GM12878 (cell line): ENCODE measurements at regions not wholly inside any gene's neighbourhood (a gene's known extent, or its start where the extent isn't known, plus 50 kb on each side); places are given as distances from the start of the nearest gene placed in this dataset.

ENCODE experiments used
- ATAC-seq: fragments of 200-7000 bp; cut with Tn5 transposase; 3 replicates; pipeline ENCODE4 v1.9.1; 2020; ENCODE audit warnings: mild to moderate bottlenecking, moderate library complexity
- BruUV-seq: library from RNA; stranded (reverse); fragments of 400-500 nt; replicated peaks from 2 replicates; lab custom pipeline; 2021; lab: Mats Ljungman, UMichigan
- CTCF ChIA-PET: fragments of 300-600 bp; sonication (Branson Sonifier 250); formaldehyde crosslinking; extraction: SDS; loops from one replicate; lab custom pipeline; 2021; ENCODE audit warnings: inconsistent platforms; lab: Yijun Ruan, JAX
- POLR2A ChIA-PET: fragments of 350-600 bp; formaldehyde crosslinking; extraction: SDS; loops from one replicate; lab custom pipeline; 2021; ENCODE audit warnings: inconsistent platforms; lab: Charles Lee
- RAD21 ChIA-PET: fragments of 300-600 bp; sonication (Branson Sonifier 250); formaldehyde crosslinking; loops from one replicate; lab custom pipeline; 2023; ENCODE audit warnings: antibody characterized with exemption; ENCODE audit not compliant: unreplicated experiment; lab: Charles Lee
- SMC1A ChIA-PET: fragments of 300-600 bp; sonication (Branson Sonifier 250); formaldehyde crosslinking; loops from one replicate; lab custom pipeline; 2023; ENCODE audit not compliant: unreplicated experiment, uncharacterized antibody; lab: Charles Lee
- DNase-seq: peaks from one replicate; pipeline ENCODE4 v3.0.0-alpha.2; 2011; ENCODE audit warnings: low read depth, low spot score
- FAIRE-seq: peaks from 3 replicates; lab custom pipeline; 2011; peaks lifted over from hg19 to GRCh38; lab: Jason Lieb, UNC
- H2AFZ ChIP-seq: 2 replicates; pipeline ENCODE4 v1.6.0; 2011; ENCODE audit warnings: low read depth, low read length, control low read depth; ENCODE audit not compliant: control insufficient read depth
- H3K27ac ChIP-seq: 2 replicates; pipeline ENCODE4 v1.5.1; 2011; ENCODE audit warnings: control low read depth; ENCODE audit not compliant: control insufficient read depth, insufficient read depth
- H3K27me3 ChIP-seq, 2 experiments: replicated peaks in 1 of 2; 2 replicates each; pipeline versions ENCODE4 v1.6.0 to v1.6.1; 2011; ENCODE audit warnings: low read length in 1 of 2; ENCODE audit not compliant: control insufficient read depth in 2 of 2, insufficient read depth in 2 of 2
- H3K36me3 ChIP-seq, 2 experiments: 2 replicates each; pipeline ENCODE4 v1.5.1; 2011; ENCODE audit warnings: low read length in 1 of 2; ENCODE audit not compliant: control insufficient read depth in 2 of 2, insufficient read depth in 2 of 2
- H3K4me1 ChIP-seq: 2 replicates; pipeline ENCODE4 v1.6.1; 2011; ENCODE audit warnings: mild to moderate bottlenecking, low read length, moderate library complexity, mixed read lengths; ENCODE audit not compliant: control insufficient read depth, insufficient read depth
- H3K4me2 ChIP-seq: 2 replicates; pipeline ENCODE4 v1.6.0; 2011; ENCODE audit warnings: control low read depth; ENCODE audit not compliant: control insufficient read depth, insufficient read depth
- H3K4me3 ChIP-seq: fragments of 200-600 bp; sonication (generic); 2 replicates; pipeline ENCODE4 v1.5.1; 2016
- H3K79me2 ChIP-seq: 2 replicates; pipeline ENCODE4 v1.6.0; 2011; ENCODE audit warnings: low read length; ENCODE audit not compliant: control insufficient read depth, insufficient read depth
- H3K9ac ChIP-seq: 2 replicates; pipeline ENCODE4 v1.8.0; 2011; ENCODE audit warnings: low read length, control low read depth, mixed read lengths; ENCODE audit not compliant: control insufficient read depth, insufficient read depth
- H3K9me3 ChIP-seq: replicated peaks from 3 replicates; pipeline ENCODE4 v1.5.1; 2011; ENCODE audit warnings: mild to moderate bottlenecking, low read length; ENCODE audit not compliant: control insufficient read depth, insufficient read depth
- H4K20me1 ChIP-seq: 2 replicates; pipeline ENCODE4 v1.6.0; 2011; ENCODE audit not compliant: control insufficient read depth, insufficient read depth
- BRCA1 ChIP-seq: IDR thresholded peaks from 2 replicates; pipeline ENCODE4 v1.6.1; 2011; ENCODE audit warnings: low read depth, low read length, improper control_type of control experiment
- CHD4 ChIP-seq: fragments of 200-600 bp; sonication (generic); IDR thresholded peaks from 2 replicates; pipeline ENCODE4 v1.6.1; 2016; ENCODE audit warnings: mild to moderate bottlenecking
- CREB1 ChIP-seq: IDR thresholded peaks from 2 replicates; pipeline ENCODE4 v1.6.1; 2012; ENCODE audit warnings: low read depth, mild to moderate bottlenecking, inconsistent platforms
- NFIC ChIP-seq: IDR thresholded peaks from 2 replicates; pipeline ENCODE4 v1.6.1; 2012; ENCODE audit warnings: low read depth, mild to moderate bottlenecking, inconsistent platforms, low read length, moderate library complexity
- SIX5 ChIP-seq: IDR thresholded peaks from 2 replicates; pipeline ENCODE4 v1.6.1; 2011; ENCODE audit warnings: mild to moderate bottlenecking, low read depth, low read length, moderate library complexity; ENCODE audit not compliant: severe bottlenecking
- WGBS: methylation state at CpG from one replicate; pipeline ENCODE4 v1.1.6; 2016; ENCODE audit warnings: low lambda C conversion rate; ENCODE audit not compliant: insufficient replicate concordance, insufficient coverage; ENCODE audit errors: missing lambda C conversion rate; 5-methylcytosine and 5-hydroxymethylcytosine counted together
- in situ Hi-C: fragments of 300-500 bp; cut with MboI; formaldehyde crosslinking; loops from 9 replicates; pipeline ENCODE4 v1.14.3; 2018; ENCODE audit warnings: mixed read lengths
- intact Hi-C: fragments of 100-400 bp; cut with micrococcal nuclease; formaldehyde crosslinking; loops from one replicate; pipeline ENCODE4 v1.14.2; 2022; ENCODE audit not compliant: unreplicated experiment
- TF ChIP-seq, protein P1 (sequence below): fragments of 450-650 bp; IDR thresholded peaks from 2 replicates; pipeline ENCODE4 v1.6.1; 2018; ENCODE audit warnings: mild to moderate bottlenecking, low read depth, moderate library complexity; ENCODE audit not compliant: partially characterized antibody
- TF ChIP-seq, protein P2 (sequence below): fragments of 450-650 bp; formaldehyde crosslinking; IDR thresholded peaks from 2 replicates; pipeline ENCODE4 v1.4.0; 2020; ENCODE audit warnings: mild to moderate bottlenecking, moderate library complexity
- TF ChIP-seq, protein P3 (sequence below): fragments of 450-650 bp; IDR thresholded peaks from 2 replicates; pipeline ENCODE4 v1.6.1; 2017; ENCODE audit warnings: antibody characterized with exemption, mild to moderate bottlenecking, moderate library complexity

DNA sequence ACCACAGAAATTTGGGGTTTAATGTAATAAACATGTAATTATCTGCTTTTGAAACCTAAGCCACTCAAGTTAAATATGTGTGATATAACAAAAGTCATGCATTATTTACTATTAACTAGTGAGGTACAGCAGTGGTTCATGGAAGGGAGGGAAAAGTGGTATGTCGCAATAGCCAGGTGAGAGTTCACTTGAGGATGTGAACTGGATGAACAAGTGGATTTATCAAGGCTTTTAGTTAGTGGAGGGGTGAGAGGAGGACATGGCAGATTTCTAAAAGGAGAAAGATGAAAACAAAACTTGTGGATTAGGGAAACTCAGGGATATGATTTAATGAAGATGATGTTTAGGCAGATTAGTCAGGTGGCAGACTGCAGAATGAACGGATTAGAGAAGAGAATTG, 141.3 kb upstream of the NFIB start:
- in situ Hi-C loops (loop anchor here (25.0 kb wide), 1 partner anchor 682 kb away; no protein-coding TSS in a partner anchor), intact Hi-C loops (no loop called here)
- H3K4me1 ChIP-seq = no peaks in the 10 kb centered on the region
- no peaks in the 10 kb centered on the region for H4K20me1 ChIP-seq
- no peaks in the 10 kb centered on the region for H3K36me3 ChIP-seq
- RAD21 ChIA-PET = no interaction called here
- 2% methylated on average over 2 of the region's 2 CpGs for WGBS
- BruUV-seq = no TSS peak
- no peak for DNase-seq
- no peak for ATAC-seq
- peak; percentile 27 for FAIRE-seq
- TF ChIP-seq CHD4 (no peak), CREB1 (no peak)
- no peaks in the 10 kb centered on the region for H3K9me3 ChIP-seq
- no peak overlapping the region for H2AFZ ChIP-seq
- H3K4me2 ChIP-seq = no peak overlapping the region
- H3K27ac ChIP-seq = no peak overlapping the region
- no peak overlapping the region for H3K9ac ChIP-seq
- CTCF ChIA-PET = interaction anchor here (1.5 kb wide), 1 partner anchor 26 kb away, joined by 4 read pairs; no protein-coding TSS in a partner anchor
- SMC1A ChIA-PET = no interaction called here
- H3K27me3 ChIP-seq = peaks cover 0 to 2% of the 10 kb centered on the region in 2 experiments; a peak in 1 of 4 replicates
- no peaks in the 10 kb centered on the region for H3K79me2 ChIP-seq
- POLR2A ChIA-PET = no interaction called here
- no peak overlapping the region for H3K4me3 ChIP-seq

DNA sequence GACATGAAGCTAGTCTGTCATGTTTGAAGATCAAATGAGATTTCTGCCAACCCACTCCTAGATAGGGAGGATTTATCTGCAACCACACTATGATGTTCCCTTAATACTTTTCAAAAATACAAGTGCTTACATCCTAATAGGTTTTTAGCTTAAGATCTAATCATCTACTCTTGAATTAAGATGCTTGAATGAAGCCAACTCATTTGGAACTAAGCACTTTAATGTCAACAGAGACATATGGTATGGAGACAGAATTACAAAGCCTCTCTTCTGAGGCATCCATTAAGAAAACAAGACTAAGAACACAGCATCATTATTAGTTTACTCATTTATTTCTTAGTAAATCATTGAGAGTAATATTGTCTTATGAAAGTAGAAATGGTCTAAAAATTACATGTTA, 139.3 kb upstream of the NFIB start:
- in situ Hi-C loops = loop anchor here (25.0 kb wide), 1 partner anchor 684 kb away; no protein-coding TSS in a partner anchor
- TF ChIP-seq NFIC = no peak
- no peak for TF ChIP-seq SIX5
- TF ChIP-seq, protein P1, sequence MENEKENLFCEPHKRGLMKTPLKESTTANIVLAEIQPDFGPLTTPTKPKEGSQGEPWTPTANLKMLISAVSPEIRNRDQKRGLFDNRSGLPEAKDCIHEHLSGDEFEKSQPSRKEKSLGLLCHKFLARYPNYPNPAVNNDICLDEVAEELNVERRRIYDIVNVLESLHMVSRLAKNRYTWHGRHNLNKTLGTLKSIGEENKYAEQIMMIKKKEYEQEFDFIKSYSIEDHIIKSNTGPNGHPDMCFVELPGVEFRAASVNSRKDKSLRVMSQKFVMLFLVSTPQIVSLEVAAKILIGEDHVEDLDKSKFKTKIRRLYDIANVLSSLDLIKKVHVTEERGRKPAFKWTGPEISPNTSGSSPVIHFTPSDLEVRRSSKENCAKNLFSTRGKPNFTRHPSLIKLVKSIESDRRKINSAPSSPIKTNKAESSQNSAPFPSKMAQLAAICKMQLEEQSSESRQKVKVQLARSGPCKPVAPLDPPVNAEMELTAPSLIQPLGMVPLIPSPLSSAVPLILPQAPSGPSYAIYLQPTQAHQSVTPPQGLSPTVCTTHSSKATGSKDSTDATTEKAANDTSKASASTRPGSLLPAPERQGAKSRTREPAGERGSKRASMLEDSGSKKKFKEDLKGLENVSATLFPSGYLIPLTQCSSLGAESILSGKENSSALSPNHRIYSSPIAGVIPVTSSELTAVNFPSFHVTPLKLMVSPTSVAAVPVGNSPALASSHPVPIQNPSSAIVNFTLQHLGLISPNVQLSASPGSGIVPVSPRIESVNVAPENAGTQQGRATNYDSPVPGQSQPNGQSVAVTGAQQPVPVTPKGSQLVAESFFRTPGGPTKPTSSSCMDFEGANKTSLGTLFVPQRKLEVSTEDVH = no peak
- TF ChIP-seq, protein P2, sequence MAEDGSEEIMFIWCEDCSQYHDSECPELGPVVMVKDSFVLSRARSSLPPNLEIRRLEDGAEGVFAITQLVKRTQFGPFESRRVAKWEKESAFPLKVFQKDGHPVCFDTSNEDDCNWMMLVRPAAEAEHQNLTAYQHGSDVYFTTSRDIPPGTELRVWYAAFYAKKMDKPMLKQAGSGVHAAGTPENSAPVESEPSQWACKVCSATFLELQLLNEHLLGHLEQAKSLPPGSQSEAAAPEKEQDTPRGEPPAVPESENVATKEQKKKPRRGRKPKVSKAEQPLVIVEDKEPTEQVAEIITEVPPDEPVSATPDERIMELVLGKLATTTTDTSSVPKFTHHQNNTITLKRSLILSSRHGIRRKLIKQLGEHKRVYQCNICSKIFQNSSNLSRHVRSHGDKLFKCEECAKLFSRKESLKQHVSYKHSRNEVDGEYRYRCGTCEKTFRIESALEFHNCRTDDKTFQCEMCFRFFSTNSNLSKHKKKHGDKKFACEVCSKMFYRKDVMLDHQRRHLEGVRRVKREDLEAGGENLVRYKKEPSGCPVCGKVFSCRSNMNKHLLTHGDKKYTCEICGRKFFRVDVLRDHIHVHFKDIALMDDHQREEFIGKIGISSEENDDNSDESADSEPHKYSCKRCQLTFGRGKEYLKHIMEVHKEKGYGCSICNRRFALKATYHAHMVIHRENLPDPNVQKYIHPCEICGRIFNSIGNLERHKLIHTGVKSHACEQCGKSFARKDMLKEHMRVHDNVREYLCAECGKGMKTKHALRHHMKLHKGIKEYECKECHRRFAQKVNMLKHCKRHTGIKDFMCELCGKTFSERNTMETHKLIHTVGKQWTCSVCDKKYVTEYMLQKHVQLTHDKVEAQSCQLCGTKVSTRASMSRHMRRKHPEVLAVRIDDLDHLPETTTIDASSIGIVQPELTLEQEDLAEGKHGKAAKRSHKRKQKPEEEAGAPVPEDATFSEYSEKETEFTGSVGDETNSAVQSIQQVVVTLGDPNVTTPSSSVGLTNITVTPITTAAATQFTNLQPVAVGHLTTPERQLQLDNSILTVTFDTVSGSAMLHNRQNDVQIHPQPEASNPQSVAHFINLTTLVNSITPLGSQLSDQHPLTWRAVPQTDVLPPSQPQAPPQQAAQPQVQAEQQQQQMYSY = no peak
- TF ChIP-seq BRCA1 = no peak
- TF ChIP-seq, protein P3, sequence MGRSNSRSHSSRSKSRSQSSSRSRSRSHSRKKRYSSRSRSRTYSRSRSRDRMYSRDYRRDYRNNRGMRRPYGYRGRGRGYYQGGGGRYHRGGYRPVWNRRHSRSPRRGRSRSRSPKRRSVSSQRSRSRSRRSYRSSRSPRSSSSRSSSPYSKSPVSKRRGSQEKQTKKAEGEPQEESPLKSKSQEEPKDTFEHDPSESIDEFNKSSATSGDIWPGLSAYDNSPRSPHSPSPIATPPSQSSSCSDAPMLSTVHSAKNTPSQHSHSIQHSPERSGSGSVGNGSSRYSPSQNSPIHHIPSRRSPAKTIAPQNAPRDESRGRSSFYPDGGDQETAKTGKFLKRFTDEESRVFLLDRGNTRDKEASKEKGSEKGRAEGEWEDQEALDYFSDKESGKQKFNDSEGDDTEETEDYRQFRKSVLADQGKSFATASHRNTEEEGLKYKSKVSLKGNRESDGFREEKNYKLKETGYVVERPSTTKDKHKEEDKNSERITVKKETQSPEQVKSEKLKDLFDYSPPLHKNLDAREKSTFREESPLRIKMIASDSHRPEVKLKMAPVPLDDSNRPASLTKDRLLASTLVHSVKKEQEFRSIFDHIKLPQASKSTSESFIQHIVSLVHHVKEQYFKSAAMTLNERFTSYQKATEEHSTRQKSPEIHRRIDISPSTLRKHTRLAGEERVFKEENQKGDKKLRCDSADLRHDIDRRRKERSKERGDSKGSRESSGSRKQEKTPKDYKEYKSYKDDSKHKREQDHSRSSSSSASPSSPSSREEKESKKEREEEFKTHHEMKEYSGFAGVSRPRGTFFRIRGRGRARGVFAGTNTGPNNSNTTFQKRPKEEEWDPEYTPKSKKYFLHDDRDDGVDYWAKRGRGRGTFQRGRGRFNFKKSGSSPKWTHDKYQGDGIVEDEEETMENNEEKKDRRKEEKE = no peak
- no peak for TF ChIP-seq CHD4

More for the DNA sequence above, 139.3 kb upstream of the NFIB start:
- DNase-seq (no peak), FAIRE-seq (no peak), ATAC-seq (no peak)
- Histone ChIP-seq H4K20me1 (no peaks in the 10 kb centered on the region), H3K36me3 (no peaks in the 10 kb centered on the region), H3K4me3 (no peak overlapping the region), H3K79me2 (no peaks in the 10 kb centered on the region), H2AFZ (no peak overlapping the region), H3K9me3 (no peaks in the 10 kb centered on the region), H3K4me1 (no peaks in the 10 kb centered on the region), H3K4me2 (no peak overlapping the region), H3K27ac (no peak overlapping the region), H3K27me3 (peaks cover 0 to 2% of the 10 kb centered on the region in 2 experiments; a peak in 1 of 4 replicates), H3K9ac (no peak overlapping the region)
- ChIA-PET CTCF (no interaction called here), POLR2A (no interaction called here), SMC1A (no interaction called here), RAD21 (no interaction called here)
- intact Hi-C loops = loop anchor here (5.0 kb wide), 1 partner anchor 59 kb away; no protein-coding TSS in a partner anchor
- no TSS peak for BruUV-seq
